ENCODE measurements at regions not wholly inside any gene's neighbourhood (a gene's known extent, or its start where the extent isn't known, plus 50 kb on each side); places are given as distances from the start of the nearest gene placed in this dataset.
A peak's percentile ranks its signal among the peaks of the same experiment; 100 is the strongest.

DNA sequence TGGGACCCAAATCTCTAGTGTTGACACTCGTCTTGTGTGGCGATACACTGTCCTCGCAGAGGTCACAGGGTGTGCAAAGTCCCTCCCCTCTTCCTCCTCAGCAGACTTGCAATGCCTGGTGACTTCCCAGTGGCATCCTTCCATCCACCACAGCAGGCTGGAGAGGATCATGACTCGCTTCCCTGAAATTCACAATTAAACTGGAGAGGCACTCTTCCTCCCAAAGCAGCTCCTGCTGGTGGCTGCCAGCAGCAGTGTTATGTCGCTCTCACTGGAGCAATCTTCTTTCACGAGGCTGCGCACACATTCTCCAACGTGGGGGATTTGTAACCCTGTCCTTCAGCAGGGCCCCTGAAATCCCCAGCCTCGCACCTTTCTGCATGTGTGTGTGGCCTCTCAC lies 145.2 kb upstream of the TMCC3 start:
- ChIA-PET CTCF (no interaction called here), POLR2A (interaction anchor here (0.7 kb wide), 1 partner anchor 21 kb away, joined by 4 read pairs; no protein-coding TSS in a partner anchor)
- no peak for DNase-seq
- H3K4me1 Mint-ChIP-seq, result peaks cover 48% of the 10 kb centered on the region
- intact Hi-C loops (cut with micrococcal nuclease), result loop anchor here (1.0 kb wide), 1 partner anchor 8 kb away; no protein-coding TSS in a partner anchor
- peaks cover 52% of the 10 kb centered on the region for H3K36me3 Mint-ChIP-seq (ENCODE audit: low read depth)
- no peak for ATAC-seq (ENCODE audit: low read depth)
- TF ChIP-seq, protein P1, sequence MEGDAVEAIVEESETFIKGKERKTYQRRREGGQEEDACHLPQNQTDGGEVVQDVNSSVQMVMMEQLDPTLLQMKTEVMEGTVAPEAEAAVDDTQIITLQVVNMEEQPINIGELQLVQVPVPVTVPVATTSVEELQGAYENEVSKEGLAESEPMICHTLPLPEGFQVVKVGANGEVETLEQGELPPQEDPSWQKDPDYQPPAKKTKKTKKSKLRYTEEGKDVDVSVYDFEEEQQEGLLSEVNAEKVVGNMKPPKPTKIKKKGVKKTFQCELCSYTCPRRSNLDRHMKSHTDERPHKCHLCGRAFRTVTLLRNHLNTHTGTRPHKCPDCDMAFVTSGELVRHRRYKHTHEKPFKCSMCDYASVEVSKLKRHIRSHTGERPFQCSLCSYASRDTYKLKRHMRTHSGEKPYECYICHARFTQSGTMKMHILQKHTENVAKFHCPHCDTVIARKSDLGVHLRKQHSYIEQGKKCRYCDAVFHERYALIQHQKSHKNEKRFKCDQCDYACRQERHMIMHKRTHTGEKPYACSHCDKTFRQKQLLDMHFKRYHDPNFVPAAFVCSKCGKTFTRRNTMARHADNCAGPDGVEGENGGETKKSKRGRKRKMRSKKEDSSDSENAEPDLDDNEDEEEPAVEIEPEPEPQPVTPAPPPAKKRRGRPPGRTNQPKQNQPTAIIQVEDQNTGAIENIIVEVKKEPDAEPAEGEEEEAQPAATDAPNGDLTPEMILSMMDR (IDR thresholded peaks at IDR 0.05), result no peak
- H3K9me3 Mint-ChIP-seq, result no peaks in the 10 kb centered on the region
- H3K4me3 Mint-ChIP-seq, result no peak overlapping the region
- H3K27ac Mint-ChIP-seq, result peak overlapping the region; percentile 30
- H3K27me3 Mint-ChIP-seq, result no peaks in the 10 kb centered on the region

DNA sequence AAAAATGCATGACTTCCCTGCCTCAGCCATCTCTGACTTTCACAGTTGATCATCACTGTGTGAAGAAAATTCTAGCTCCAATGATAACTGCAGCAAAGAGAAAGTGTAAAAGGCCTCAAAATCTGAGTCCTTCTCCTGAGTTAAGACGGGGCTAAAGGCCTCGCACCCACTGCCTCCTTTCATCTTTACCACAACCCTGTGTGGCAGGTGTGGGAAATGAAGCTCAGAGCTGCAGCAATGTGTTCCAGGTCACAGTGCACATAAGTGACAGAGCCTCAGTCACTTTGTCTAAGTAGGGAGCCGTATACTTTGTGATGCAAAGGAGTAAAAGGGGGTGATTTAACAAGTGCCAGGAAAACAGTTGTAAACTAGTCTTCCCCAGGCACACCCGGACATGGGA lies 144.7 kb upstream of the TMCC3 start:
- TF ChIP-seq, protein P1 (IDR thresholded peaks at IDR 0.05), result no peak
- H3K27me3 Mint-ChIP-seq, result no peaks in the 10 kb centered on the region
- H3K4me1 Mint-ChIP-seq, result peaks cover 48% of the 10 kb centered on the region
- DNase-seq (no peak), ATAC-seq (ENCODE audit: low read depth) (no peak)
- peak overlapping the region; percentile 27 for H3K27ac Mint-ChIP-seq
- no peaks in the 10 kb centered on the region for H3K9me3 Mint-ChIP-seq
- ChIA-PET CTCF (no interaction called here), POLR2A (interaction anchor here (0.7 kb wide), 1 partner anchor 22 kb away, joined by 4 read pairs; no protein-coding TSS in a partner anchor)
- no peak overlapping the region for H3K4me3 Mint-ChIP-seq
- peaks cover 56% of the 10 kb centered on the region for H3K36me3 Mint-ChIP-seq (ENCODE audit: low read depth)
- intact Hi-C loops (cut with micrococcal nuclease), result loop anchor here (1.0 kb wide), 1 partner anchor 8 kb away; no protein-coding TSS in a partner anchor

DNA sequence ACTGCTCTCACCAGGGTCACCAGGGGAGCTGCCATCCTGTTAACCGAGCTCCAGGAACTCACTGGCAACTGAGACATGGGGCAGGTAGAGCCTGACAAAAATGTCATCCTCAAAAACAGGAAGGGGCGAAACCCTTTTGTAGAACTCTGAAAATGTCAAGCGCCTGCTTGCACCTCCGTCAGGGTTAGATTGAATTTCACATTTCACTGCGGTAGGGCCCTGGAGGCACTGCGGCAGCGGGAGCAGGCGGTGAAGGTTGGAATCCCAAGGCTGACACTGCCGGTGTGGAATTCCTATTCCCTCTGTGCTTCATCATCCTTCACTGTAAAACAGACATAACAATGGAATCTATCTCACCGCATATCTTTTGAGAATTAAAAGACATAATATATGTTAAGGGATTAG lies 142.8 kb upstream of the TMCC3 start:
- H3K27me3 Mint-ChIP-seq, result no peaks in the 10 kb centered on the region
- CTCF ChIA-PET, result no interaction called here
- POLR2A ChIA-PET, result no interaction called here
- H3K36me3 Mint-ChIP-seq (ENCODE audit: low read depth), result peaks cover 50% of the 10 kb centered on the region
- peak overlapping the region; percentile 53 for H3K27ac Mint-ChIP-seq
- peaks cover 44% of the 10 kb centered on the region for H3K4me1 Mint-ChIP-seq
- H3K9me3 Mint-ChIP-seq, result no peaks in the 10 kb centered on the region
- no peak overlapping the region for H3K4me3 Mint-ChIP-seq
- no peak for DNase-seq
- intact Hi-C loops (cut with micrococcal nuclease), result no loop called here
- TF ChIP-seq, protein P1 (IDR thresholded peaks at IDR 0.05), result no peak
- ATAC-seq (ENCODE audit: low read depth), result no peak

DNA sequence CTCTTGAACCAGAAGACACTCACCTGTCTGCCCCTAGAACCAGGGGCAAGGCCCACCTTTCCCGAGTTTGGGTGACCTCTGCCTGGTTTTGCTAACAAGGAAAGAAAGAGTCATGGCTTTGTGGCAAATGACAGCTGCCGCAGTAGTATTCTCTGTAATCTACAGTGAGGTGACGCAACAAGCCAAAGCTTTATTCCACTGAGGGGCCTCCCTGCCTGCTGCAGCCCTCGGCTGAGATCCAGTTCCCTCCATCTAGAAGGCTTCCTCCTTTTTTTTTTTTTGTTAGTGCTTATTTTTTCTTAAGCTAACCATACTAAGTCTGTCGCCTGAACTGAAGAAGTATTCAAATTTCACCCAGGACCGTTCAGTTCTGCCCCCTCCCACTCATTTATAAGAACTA lies 142.3 kb upstream of the TMCC3 start:
- no peaks in the 10 kb centered on the region for H3K27me3 Mint-ChIP-seq
- peak overlapping the region; percentile 53 for H3K27ac Mint-ChIP-seq
- intact Hi-C loops (cut with micrococcal nuclease), result no loop called here
- POLR2A ChIA-PET, result no interaction called here
- CTCF ChIA-PET, result no interaction called here
- TF ChIP-seq, protein P1 (IDR thresholded peaks at IDR 0.05), result no peak
- H3K36me3 Mint-ChIP-seq (ENCODE audit: low read depth), result peaks cover 48% of the 10 kb centered on the region
- peaks cover 42% of the 10 kb centered on the region for H3K4me1 Mint-ChIP-seq
- H3K9me3 Mint-ChIP-seq, result no peaks in the 10 kb centered on the region
- DNase-seq (no peak), ATAC-seq (ENCODE audit: low read depth) (no peak)
- no peak overlapping the region for H3K4me3 Mint-ChIP-seq

DNA sequence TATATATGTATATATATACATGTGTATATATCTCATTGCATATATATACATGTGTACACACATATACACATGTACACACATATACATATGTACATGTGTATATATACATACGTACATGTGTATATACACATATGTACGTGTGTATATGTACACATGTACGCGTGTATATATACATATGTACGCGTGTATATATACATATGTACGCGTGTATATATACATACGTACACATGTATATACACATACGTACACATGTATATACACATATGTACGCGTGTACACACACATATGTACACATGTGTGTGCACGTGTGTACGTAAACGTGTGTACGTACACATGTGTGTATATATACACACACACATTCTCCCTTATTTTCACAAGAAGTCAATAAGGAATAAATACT lies 141.6 kb upstream of the TMCC3 start:
- peaks cover 42% of the 10 kb centered on the region for H3K4me1 Mint-ChIP-seq
- CTCF ChIA-PET, result no interaction called here

More for the DNA sequence above, 141.6 kb upstream of the TMCC3 start:
- H3K27me3 Mint-ChIP-seq, result no peaks in the 10 kb centered on the region
- intact Hi-C loops (cut with micrococcal nuclease), result no loop called here
- no peak overlapping the region for H3K4me3 Mint-ChIP-seq
- POLR2A ChIA-PET, result no interaction called here
- H3K27ac Mint-ChIP-seq, result no peak overlapping the region
- no peaks in the 10 kb centered on the region for H3K9me3 Mint-ChIP-seq
- TF ChIP-seq, protein P1 (IDR thresholded peaks at IDR 0.05), result no peak
- H3K36me3 Mint-ChIP-seq (ENCODE audit: low read depth), result peaks cover 55% of the 10 kb centered on the region
- DNase-seq (no peak), ATAC-seq (ENCODE audit: low read depth) (no peak)
